ES-I3 (cell line): ENCODE measurements at regions not wholly inside any gene's neighbourhood (a gene's known extent, or its start where the extent isn't known, plus 50 kb on each side); places are given as distances from the start of the nearest gene placed in this dataset.

Experiments used
- H3K36me3 ChIP-seq: 2 replicates; pipeline ENCODE4 v1.6.1; 2013; ENCODE audit warnings: mild to moderate bottlenecking, low read length, control low read depth, moderate library complexity; ENCODE audit not compliant: insufficient read depth
- H3K4me1 ChIP-seq: 2 replicates; pipeline ENCODE4 v1.6.1; 2013; ENCODE audit warnings: mild to moderate bottlenecking, control low read depth, low read length; ENCODE audit not compliant: insufficient read depth
- H3K9ac ChIP-seq: 2 replicates; pipeline ENCODE4 v1.6.1; 2013; ENCODE audit warnings: low read depth, mild to moderate bottlenecking, low read length, moderate library complexity
- H3K9me3 ChIP-seq: 2 replicates; pipeline ENCODE4 v1.6.1; 2013; ENCODE audit warnings: mild to moderate bottlenecking, low read length, moderate library complexity; ENCODE audit not compliant: control insufficient read depth, insufficient read depth

GRCh38 chr11:112735470-112735869 is 225.8 kb upstream of the NCAM1 start:
- H3K4me1 ChIP-seq = no peaks in the 10 kb centered on the region

GRCh38 chr11:112744041-112744440 is 217.2 kb upstream of the NCAM1 start:
- no peaks in the 10 kb centered on the region for H3K4me1 ChIP-seq
- no peaks in the 10 kb centered on the region for H3K36me3 ChIP-seq
- H3K9ac ChIP-seq = no peak overlapping the region
- H3K9me3 ChIP-seq = no peaks in the 10 kb centered on the region

More at GRCh38 chr11:112735470-112735869, 225.8 kb upstream of the NCAM1 start:
- H3K9me3 ChIP-seq = no peaks in the 10 kb centered on the region
- no peaks in the 10 kb centered on the region for H3K36me3 ChIP-seq
- H3K9ac ChIP-seq = no peak overlapping the region

GRCh38 chr11:112745973-112746372 is 215.2 kb upstream of the NCAM1 start:
- no peaks in the 10 kb centered on the region for H3K9me3 ChIP-seq
- no peak overlapping the region for H3K9ac ChIP-seq
- H3K36me3 ChIP-seq = no peaks in the 10 kb centered on the region
- no peaks in the 10 kb centered on the region for H3K4me1 ChIP-seq

GRCh38 chr11:112748252-112748651 is 213.0 kb upstream of the NCAM1 start:
- Histone ChIP-seq H3K36me3 (no peaks in the 10 kb centered on the region), H3K9ac (no peak overlapping the region), H3K9me3 (no peaks in the 10 kb centered on the region), H3K4me1 (no peaks in the 10 kb centered on the region)

- Histone ChIP-seq H3K36me3 (no peaks in the 10 kb centered on the region), H3K4me1 (no peaks in the 10 kb centered on the region), H3K9ac (no peak overlapping the region), H3K9me3 (no peaks in the 10 kb centered on the region)
Observed at GRCh38 chr11:112748713-112749543, 212.3 kb upstream of the NCAM1 start.

- no peaks in the 10 kb centered on the region for H3K9me3 ChIP-seq
- no peaks in the 10 kb centered on the region for H3K36me3 ChIP-seq
- H3K9ac ChIP-seq = no peak overlapping the region
- no peaks in the 10 kb centered on the region for H3K4me1 ChIP-seq
Observed at GRCh38 chr11:112751329-112751728, 209.9 kb upstream of the NCAM1 start.

GRCh38 chr11:112751772-112752171 is 209.4 kb upstream of the NCAM1 start:
- H3K9ac ChIP-seq = no peak overlapping the region
- H3K9me3 ChIP-seq = no peaks in the 10 kb centered on the region
- no peaks in the 10 kb centered on the region for H3K4me1 ChIP-seq
- H3K36me3 ChIP-seq = no peaks in the 10 kb centered on the region

GRCh38 chr11:112752563-112752962 is 208.7 kb upstream of the NCAM1 start:
- Histone ChIP-seq H3K4me1 (no peaks in the 10 kb centered on the region), H3K9me3 (no peaks in the 10 kb centered on the region), H3K9ac (no peak overlapping the region), H3K36me3 (no peaks in the 10 kb centered on the region)

- H3K4me1 ChIP-seq = no peaks in the 10 kb centered on the region
- no peaks in the 10 kb centered on the region for H3K36me3 ChIP-seq
- no peaks in the 10 kb centered on the region for H3K9me3 ChIP-seq
Observed at GRCh38 chr11:112753706-112754105, 207.5 kb upstream of the NCAM1 start.

GRCh38 chr11:112759418-112759817 is 201.8 kb upstream of the NCAM1 start:
- H3K9ac ChIP-seq = no peak overlapping the region
- no peaks in the 10 kb centered on the region for H3K9me3 ChIP-seq
- no peaks in the 10 kb centered on the region for H3K4me1 ChIP-seq
- no peaks in the 10 kb centered on the region for H3K36me3 ChIP-seq

More at GRCh38 chr11:112753706-112754105, 207.5 kb upstream of the NCAM1 start:
- no peak overlapping the region for H3K9ac ChIP-seq

- no peaks in the 10 kb centered on the region for H3K9me3 ChIP-seq
- no peaks in the 10 kb centered on the region for H3K4me1 ChIP-seq
- no peak overlapping the region for H3K9ac ChIP-seq
- no peaks in the 10 kb centered on the region for H3K36me3 ChIP-seq
Observed at GRCh38 chr11:112760396-112761059, 200.7 kb upstream of the NCAM1 start.

GRCh38 chr11:112761911-112762706 is 199.1 kb upstream of the NCAM1 start:
- Histone ChIP-seq H3K9ac (no peak overlapping the region), H3K4me1 (no peaks in the 10 kb centered on the region), H3K9me3 (no peaks in the 10 kb centered on the region), H3K36me3 (no peaks in the 10 kb centered on the region)

- H3K9me3 ChIP-seq = no peaks in the 10 kb centered on the region
- H3K4me1 ChIP-seq = no peaks in the 10 kb centered on the region
- no peak overlapping the region for H3K9ac ChIP-seq
- no peaks in the 10 kb centered on the region for H3K36me3 ChIP-seq
Observed at GRCh38 chr11:112762707-112763090, 198.5 kb upstream of the NCAM1 start.

- H3K36me3 ChIP-seq = no peaks in the 10 kb centered on the region
- no peak overlapping the region for H3K9ac ChIP-seq
- no peaks in the 10 kb centered on the region for H3K4me1 ChIP-seq
- H3K9me3 ChIP-seq = no peaks in the 10 kb centered on the region
Observed at GRCh38 chr11:112765337-112765736, 195.9 kb upstream of the NCAM1 start.
